ENCODE measurements at regions not wholly inside any gene's neighbourhood (a gene's known extent, or its start where the extent isn't known, plus 50 kb on each side); places are given as distances from the start of the nearest gene placed in this dataset.
"Not testable (repeated sequence)": the region's sequence is repeated elsewhere in the genome, so short reads cannot be mapped to it uniquely, and the experiment has no call there.

DNA sequence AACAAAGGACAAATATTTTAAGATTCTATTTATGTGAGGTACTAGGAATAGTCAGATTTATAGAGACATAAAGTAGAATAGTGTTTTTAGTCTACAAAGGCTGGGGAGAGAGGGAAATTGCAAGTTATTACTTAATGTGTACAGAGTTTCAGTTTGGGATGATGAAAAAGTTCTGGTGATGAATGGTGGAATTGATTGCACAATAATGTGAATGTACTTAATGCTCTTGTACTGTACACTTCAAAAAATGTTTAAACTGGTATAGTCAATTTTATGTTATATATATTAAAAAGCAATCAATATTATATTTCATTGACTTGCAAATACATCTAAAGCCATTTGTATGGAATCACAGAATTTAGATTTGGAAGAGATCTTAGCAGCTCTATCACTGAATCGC is 213.4 kb downstream of the PPP1R3A start:
- no peak for DNase-seq

DNA sequence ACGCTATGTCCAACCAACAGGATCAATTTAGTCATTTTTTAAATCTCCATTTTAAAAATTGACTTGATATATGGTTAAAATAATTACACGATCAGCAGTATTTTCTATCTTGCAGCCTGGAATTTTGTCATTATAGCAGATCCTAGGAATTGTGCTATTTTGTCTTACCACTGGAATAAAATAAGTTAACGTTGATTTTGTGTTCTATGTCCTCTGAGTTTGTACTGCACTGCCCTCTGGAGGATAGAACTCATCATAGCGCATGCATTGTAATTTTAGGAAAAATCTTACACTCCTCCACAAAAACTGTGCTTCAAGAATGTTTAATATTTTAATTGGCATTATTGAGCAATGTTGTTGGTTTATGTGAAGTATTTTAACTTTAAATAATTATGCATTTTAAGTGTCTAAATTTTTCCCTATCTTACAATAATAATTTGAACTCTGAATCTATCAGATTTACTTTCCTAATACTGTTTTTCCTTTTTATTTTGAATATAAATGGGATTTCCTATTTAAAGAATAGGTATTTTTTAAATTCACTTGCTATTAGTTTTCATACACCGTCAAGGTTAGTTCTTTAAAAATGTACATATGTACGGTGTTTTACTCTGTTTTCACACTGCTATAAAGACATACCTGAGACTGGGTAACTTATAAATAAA is 220.1 kb downstream of the PPP1R3A start:
- DNase-seq: no peak

DNA sequence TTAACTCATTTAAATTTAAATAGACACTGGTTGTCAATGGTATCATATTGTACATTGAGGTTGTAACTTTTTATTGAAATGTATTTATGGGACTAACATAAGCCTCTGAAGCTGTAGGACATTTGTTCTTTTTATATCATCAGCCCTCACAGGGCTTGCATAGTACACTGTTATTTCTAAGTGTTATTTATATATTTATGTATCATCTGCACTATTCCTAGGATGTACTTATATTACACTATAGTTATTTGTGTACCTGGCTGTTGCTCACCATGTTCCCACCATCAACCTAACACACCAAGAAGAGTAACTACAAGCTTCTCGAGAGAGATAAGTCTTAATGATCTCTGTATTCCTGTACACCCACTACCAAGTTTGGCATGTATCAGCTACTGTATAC is 224.7 kb downstream of the PPP1R3A start:
- DNase-seq: no peak

DNA sequence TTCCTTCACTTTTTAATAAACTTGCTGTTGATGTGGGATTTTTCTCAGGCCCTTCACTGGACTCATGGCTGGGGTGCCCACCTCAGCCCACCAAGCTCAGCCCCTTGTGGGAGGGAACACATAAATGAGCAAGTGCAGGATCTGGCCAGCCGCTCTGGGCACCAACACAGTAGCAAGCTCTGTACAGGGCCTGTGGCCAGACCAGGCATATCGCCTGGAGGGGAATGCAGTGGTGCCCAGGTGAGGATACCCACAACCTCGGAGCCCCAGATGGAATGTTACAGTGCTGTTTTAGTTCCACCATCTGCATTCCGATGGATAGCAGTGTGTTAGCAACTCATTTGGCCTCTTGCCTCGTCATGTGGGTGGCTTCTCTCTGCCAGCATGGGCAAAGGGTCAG is 234.6 kb downstream of the PPP1R3A start:
- no peak for DNase-seq

DNA sequence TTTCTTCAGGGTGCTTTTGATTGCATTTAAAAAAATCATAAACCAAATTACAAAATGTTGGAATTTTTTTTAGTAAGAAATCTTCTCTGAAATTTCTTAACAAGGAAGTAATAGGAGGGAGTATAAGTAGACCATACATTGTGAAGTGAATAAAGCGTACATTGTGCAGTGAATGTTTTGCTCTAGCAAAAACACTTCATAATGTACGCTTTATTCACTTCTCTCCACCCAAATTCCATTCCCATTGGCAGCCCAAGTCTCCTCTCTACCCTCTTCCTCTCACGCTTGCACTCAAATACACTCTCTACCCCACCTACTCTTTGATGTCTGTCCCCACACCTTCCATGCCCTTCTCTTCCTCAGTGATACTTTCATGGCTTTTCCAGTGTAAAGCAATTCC is 241.0 kb downstream of the PPP1R3A start:
- no peak for DNase-seq

DNA sequence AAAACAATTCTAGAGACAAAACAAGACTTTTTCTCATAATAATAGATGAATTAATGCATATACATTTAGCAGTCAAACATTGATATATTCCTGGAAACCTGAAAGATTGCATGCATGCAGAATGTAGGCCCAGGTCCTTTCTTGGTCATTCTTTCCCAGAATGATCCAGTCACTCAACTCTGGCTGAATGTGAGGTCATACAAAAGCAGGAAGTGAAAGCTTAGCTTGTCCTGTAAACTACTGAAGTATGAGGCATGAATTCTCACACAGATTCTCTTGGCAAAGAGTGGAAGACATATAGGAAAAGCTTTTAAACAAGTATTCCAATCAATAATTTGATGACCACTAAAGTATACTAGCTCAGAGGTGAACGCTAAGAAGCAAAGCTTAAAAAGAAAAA is 253.9 kb downstream of the PPP1R3A start:
- DNase-seq: no peak

DNA sequence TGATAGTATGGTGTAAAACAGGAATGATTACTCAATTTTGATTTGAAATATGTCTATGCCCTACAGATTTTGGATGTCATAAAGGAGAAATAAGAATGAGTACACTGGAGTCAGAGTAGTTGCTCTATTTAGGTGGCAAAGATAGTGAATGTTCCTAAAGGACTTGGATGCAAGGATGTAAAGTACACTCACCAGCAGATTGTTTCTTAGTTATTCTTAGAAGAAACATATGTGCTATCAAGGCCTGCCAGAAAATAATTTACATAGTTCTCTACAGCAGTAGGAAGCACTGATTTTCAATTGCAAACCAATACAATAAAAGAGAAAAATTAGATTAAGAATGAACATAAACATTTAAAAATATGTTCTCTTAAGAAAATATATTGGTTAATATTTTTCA is 259.4 kb downstream of the PPP1R3A start:
- no peak for DNase-seq

DNA sequence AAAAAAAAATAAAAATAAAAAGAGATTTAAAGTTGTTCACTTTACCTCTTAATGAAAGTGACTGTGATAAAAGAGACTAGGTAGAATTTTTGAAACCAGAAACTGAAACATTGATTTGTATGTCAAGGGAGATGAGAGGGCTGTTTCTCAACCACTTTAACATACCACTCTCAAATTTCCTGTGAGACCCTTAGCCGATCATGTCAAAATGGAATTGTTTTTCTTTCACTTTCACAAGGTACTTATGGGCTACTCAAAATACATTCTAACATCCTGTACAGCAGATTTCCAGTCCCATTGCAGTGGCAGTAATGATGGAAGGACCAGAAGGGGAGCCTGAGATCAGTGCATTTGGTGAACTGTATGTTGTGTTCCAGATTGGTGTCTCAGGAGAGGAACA is 261.2 kb downstream of the PPP1R3A start:
- DNase-seq: no peak

DNA sequence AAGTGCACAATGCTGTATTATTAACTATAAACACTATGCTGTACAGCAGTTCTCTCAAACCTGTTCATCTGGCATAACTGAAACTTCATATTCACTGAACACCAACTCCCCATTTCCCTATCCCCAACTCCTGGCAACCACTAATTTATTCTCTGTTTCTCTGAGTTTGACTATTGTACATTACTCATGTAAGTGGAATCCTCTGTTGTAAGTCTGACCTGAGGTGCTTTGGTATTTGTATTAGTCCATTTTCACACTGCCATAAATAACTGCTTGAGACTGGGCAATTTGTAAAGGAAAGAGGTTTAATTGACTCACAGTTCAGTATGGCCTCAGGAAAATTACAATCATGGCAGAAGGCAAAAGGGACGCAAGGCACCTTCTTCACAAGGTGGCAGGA is 266.3 kb downstream of the PPP1R3A start:
- DNase-seq: no peak

DNA sequence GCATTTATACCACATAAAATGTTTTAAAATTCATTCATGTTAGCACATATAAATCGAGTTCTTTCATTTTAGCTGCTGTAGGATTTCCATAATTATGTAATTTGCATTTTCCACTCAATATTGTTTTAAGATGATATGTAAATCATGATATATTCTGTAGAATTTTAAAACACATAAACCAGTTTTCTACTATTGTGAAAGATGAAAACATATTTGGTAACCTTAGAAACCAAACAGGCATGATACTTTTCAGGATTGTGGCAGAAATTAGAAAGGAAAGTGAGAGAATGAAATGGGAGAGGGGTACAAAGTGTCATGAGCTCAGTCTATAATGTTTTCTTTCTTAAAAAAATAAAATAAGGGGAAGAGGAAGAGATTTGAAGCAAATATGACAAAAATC is 269.3 kb downstream of the PPP1R3A start:
- no peak for DNase-seq

DNA sequence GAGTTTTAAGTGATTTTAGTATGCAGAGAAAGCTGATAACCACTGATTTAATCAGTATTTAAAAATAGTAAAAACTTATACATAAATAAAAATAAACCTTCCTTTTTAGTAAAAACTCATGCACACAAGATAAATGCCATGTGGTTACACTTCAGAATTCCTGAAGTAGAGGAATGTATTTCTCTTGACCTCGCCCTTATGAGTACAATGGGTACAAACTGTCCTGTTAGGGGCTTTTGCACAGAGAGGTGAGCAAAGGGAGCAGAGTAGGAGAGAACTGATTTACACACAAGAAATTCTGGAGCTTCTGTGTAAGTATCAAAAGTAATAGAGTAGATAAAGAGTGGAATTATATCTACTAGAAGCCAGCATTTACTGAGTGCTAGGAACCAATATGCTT is 279.6 kb downstream of the PPP1R3A start:
- no peak for DNase-seq

DNA sequence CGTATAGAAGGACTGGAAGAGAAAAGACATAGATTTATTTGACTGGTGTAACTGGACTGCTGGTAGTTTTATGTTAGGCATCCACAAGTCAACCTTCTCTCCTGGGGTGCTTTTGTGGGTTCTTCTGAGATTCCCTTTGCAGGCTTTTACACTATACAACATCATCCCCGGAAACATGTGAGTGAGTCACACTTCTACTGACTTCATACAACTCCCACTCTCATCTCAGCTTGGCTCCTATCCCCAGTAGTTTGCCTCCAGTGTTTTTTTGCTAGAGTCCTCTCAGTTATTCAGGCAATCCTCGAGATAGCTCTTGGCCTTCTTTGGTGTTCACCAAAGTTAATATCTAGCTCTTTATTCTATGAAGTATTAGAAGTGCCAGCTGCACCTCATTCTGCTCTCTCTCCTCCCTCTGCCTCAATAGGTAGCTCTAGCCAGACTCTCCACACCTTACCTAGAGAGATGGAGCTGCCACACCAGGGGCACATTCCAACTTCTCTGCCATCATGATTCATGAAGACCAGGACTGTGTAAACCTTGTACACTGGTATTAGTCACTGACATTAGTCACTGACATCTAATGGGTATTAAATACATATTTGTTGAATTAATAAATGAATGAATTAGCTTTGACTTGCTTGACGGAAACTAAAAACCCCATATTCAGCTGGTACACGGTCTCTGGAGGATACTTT is 281.9 kb downstream of the PPP1R3A start:
- no peak for DNase-seq

DNA sequence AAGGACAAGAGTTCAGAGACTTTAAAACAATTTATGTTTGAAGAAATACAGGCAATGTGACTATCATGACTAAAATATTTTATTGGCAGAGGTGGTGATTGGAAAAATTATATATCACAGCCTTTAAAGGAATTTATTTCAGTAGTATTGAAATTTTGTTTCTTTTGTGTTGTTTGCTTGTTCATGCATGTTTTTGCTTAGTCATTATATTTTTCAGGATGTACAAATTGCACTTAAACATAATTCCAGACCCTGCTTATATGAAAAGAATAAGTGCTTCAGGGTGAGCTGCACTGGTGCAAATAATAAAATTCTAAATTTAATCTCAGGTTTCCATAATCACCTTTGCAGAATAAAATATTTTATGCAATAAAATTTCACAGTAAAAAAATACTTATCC is 283.3 kb downstream of the PPP1R3A start:
- no peak for DNase-seq

DNA sequence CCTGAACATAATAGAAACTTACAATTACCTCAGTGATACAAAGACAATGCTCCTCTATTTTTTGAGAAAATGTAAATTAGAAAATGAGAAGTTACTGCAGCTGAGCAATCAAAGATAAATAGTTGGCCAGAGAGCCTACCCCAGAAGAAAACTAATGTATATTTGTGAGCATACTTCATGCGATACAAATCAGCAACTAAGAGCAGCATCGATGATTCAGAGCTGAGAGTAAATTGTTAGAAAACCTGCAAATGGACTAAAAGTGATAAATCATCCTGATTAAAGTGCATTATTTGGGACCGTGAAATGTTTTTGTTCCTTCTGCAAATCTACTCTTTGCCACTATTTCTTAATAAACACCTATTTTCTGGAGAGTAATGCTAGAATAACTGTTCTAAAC is 285.7 kb downstream of the PPP1R3A start:
- DNase-seq: no peak

DNA sequence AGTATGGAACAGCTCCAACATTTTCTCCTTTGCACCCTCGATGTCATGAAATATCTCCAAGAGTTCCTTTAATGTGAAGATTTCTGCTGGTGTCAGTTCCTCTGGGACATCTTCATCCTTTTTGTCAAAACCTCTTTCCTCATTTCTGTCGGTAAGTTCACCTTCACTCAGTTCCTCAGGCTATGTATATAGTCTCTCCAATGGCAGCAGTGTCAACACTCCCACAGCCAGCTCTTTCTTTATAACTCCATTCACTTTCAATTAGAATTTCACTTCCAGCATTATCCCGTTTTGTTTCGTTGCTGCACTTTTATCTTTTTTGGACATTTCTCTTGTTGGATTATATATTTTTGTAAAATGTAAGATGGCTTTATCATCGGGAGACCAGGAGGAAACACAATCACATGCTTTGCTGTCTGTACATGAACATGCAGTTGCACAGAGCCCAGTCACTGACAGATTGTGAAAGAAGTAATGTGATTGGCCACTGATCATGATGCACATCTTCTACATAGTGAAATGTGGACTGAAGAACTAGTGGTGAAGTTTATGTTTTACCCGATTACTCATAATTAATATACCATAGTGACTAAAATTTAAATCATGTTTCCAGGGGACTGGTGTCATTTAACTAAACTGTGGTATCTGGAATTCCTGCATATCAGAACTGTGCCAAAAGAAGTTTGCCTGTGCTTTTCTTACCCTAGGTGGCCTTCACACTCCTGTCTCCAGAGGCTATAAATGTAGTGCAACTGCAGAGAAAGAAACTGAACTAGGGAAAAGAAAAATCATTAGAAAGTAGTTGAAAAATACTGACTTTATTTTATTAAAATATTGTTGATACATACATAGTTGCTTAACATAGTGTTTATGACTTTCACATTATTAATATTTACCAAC is 289.6 kb downstream of the PPP1R3A start:
- no peak for DNase-seq

DNA sequence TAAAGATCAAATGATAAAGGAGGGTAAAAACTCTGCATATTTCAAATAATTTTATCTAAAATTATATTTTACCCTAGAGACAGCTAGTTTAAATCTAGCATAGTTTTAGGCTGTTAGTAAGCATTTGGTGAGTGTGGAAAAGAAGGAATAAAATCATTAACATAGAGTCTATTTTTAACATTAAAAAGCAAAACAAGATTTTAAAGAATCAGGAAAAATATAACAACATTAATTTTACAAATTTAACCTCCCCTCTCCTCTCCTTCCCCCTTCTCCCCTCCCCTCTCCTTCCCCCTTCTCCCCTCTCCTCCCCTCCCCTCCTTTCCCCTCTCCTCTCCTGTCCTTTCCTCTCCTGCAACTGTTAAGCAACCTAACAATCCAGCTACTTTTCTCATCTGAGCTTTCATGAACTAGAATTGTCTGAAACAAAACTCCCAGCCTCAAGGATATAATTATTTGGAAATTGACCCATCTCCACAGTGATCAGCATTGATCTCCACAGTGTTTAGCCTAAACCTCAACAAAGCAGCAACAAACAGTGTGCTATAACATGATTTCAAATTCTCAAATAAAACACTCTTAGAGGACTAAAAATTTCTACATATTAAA is 293.2 kb downstream of the PPP1R3A start:
- DNase-seq: no peak

DNA sequence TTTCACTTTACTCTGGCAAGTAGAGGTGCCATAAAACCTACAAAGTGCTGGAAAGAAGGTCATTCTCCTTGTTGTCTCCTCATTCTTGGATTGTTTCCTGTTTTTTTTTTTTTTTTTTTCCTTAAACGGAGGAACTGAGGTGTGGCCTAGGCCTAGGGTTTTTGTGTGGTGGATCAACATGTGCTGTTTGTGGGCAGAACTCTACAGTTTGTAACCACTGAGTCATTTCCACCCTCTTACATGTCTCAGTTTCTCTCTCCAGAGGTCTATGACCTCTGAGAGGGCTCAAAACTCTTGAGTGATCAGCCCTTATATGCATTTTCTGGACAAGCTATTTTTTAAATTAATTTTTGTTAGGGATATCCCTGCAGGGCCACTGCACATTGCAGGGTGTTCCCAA is 296.0 kb downstream of the PPP1R3A start:
- no peak for DNase-seq

DNA sequence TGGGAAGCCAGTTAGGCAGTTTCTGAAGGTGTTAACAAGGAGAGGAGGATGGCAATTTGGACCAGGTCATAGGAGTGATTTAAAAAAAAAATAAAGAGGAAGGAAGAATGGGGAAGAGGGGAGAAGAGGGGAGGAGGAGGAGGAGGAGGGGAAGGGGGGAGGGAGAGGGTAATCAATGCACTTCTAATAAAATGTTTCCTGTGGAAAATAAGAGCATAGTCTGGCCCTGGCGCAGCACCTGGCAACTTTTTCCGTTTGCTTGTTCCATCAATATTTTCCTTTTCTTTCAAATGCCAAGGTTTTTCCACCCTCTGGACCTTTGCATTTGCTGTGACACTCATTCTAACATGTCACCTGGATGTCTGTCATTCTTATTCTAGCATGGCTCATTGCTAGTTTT is 308.2 kb downstream of the PPP1R3A start:
- DNase-seq: no peak

DNA sequence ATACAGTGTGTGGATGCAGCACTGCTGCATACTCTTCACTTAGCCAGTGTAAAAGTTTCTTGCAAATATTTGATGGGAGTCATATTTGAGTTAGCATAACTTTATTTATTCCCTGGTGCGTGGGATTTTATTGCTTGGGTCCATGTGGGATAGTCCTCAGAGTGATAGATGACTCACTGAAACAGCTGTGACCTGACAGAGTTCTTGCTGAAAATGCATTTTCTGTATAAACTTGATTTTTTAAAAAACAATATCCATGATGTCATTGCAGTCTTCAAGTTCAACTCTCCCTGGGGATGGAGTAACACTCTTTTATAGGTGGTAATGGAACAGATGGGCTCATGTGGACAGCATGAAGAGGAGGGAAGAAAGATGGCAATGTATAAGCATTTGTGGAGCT is 310.0 kb downstream of the PPP1R3A start:
- DNase-seq: no peak

DNA sequence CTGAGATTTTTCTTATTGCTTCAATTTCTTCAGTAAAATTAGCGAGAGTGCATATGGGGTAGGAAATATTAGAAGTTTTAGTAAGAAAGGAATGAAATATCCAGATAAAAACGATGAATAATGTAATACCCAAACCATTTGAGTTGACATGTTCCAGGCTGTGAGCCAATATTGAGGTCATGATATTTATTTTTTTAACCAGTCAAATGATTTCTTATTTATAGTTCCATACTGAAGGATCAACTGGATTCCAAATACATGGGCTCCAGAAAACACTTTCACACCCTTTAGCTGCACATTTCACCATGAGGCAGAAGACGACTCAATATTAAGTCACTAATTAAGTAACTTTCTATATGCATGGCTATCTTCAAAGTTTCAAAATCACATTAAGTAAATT is 312.5 kb downstream of the PPP1R3A start:
- no peak for DNase-seq

DNA sequence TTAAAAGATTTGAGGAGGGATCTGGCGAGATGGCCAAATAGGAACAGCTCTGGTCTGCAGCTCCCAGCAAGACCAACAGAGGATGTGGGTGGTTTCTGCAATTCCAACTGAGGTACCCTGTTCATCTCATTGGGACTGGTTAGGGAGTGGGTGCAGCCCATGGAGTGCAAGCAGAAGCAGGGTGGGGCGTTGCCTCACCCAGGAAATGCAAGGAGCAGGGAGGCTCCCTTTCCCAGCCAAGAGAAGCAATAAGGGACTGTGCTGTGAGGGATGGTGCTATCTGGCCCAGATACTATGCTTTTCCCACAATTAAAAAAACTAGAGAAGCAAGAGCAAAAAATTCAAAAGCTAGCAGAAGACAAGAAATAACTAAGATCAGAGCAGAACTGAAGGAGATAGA is 318.4 kb downstream of the PPP1R3A start:
- DNase-seq: not testable (repeated sequence)

DNA sequence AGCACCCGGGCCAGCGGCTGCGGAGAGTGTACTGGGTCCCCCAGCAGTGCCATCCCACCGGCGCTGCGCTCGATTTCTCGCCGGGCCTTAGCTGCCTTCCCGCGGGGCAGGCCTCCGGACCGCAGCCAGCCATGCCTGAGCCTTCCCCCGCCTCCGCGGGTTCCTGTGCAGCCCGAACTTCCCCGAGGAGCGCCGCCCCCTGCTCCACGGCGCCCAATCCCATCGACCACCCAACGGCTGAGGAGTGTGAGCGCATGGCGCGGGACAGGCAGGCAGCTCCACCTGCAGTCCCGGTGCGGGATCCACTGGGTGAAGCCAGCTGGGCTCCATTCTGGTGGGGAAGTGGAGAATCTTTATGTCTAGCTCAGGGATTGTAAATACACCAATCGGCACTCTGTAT is 325.4 kb downstream of the PPP1R3A start:
- DNase-seq: not testable (repeated sequence)

DNA sequence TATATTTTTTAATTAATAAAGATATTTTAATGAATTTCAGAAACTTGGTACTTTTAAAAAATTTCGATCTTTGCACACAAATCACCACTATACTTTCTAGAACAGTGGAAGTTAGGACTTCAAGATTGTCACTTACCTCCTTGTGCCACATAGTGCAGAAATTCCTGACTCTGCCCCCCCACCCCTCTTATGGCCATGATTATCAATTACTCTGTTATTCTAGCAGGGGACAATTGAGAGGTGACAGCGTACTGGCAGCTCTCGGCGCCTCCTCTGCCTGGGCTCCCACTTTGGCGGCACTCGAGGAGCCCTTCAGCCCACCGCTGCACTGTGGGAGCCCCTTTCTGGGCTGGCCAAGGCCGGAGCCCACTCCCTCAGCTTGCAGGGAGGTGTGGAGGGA is 325.9 kb downstream of the PPP1R3A start:
- DNase-seq: not testable (repeated sequence)

DNA sequence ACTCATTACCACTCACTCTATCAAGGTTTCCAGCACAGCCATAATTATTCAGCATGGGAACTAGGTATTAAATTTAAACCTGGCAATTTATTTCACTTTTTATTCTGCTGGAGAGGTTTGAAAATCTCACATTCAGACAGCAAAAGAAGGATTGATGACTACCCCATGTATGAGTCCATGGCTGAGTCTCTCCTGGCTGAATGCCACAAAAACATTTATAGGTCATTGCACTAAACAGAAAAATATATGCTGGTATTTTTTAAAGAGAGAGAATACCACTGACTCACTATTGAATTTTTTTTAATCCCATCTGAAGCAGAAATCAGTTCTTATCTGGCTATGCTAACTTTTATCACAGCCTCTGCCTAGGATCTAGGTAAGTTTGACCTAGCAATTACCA is 336.3 kb downstream of the PPP1R3A start:
- no peak for DNase-seq

Data from stimulated activated CD4-positive, alpha-beta T cell treated with anti-CD3 and anti-CD28 coated beads, Interleukin-2, amount 100 ng/mL, for 48 hours (primary cell).